ENCODE measurements at regions not wholly inside any gene's neighbourhood (a gene's known extent, or its start where the extent isn't known, plus 50 kb on each side); places are given as distances from the start of the nearest gene placed in this dataset.

- H3K4me1 Mint-ChIP-seq = peaks cover 12% of the 10 kb centered on the region
- H3K36me3 Mint-ChIP-seq (ENCODE audit: low read depth) = peaks cover 3% of the 10 kb centered on the region
- DNase-seq = no peak
- H3K4me3 Mint-ChIP-seq = no peak overlapping the region
- H3K27me3 Mint-ChIP-seq = peaks cover 3% of the 10 kb centered on the region
- CTCF ChIA-PET = interaction anchor here (0.7 to 1.4 kb wide), 5 partner anchors 9 to 126 kb away, joined by 3 to 4 read pairs (median 3); no protein-coding TSS in a partner anchor
- H3K9me3 Mint-ChIP-seq = peaks cover 3% of the 10 kb centered on the region
- POLR2A ChIA-PET = no interaction called here
- no peak overlapping the region for H3K27ac Mint-ChIP-seq
These were observed 193.4 kb upstream of the PRDM1 start for GRCh38 chr6:105892577-105893262.

- POLR2A ChIA-PET = no interaction called here
- Mint-ChIP-seq H3K36me3 (ENCODE audit: low read depth) (peaks cover 3% of the 10 kb centered on the region), H3K27me3 (peaks cover 3% of the 10 kb centered on the region), H3K27ac (no peak overlapping the region), H3K4me1 (peaks cover 23% of the 10 kb centered on the region), H3K9me3 (peaks cover 3% of the 10 kb centered on the region), H3K4me3 (no peak overlapping the region)
- CTCF ChIA-PET = interaction anchor here (1.0 to 1.8 kb wide), 2 partner anchors 13 to 42 kb away, joined by 3 to 4 read pairs; no protein-coding TSS in a partner anchor
- DNase-seq = no peak
These were observed 195.5 kb upstream of the PRDM1 start for GRCh38 chr6:105890521-105891244.

- ChIA-PET CTCF (interaction anchor here (1.0 to 1.8 kb wide), 2 partner anchors 12 to 42 kb away, joined by 3 to 4 read pairs; no protein-coding TSS in a partner anchor), POLR2A (no interaction called here)
- H3K27me3 Mint-ChIP-seq = peaks cover 3% of the 10 kb centered on the region
- peaks cover 28% of the 10 kb centered on the region for H3K4me1 Mint-ChIP-seq
- no peak overlapping the region for H3K27ac Mint-ChIP-seq
- H3K9me3 Mint-ChIP-seq = peaks cover 3% of the 10 kb centered on the region
- DNase-seq = no peak
- H3K36me3 Mint-ChIP-seq (ENCODE audit: low read depth) = peaks cover 3% of the 10 kb centered on the region
- no peak overlapping the region for H3K4me3 Mint-ChIP-seq
These were observed 196.2 kb upstream of the PRDM1 start for GRCh38 chr6:105889902-105890301.

- CTCF ChIA-PET = interaction anchor here (1.0 to 1.2 kb wide), 2 partner anchors 13 to 90 kb away, joined by 3 read pairs; no protein-coding TSS in a partner anchor
- Mint-ChIP-seq H3K9me3 (peaks cover 3% of the 10 kb centered on the region), H3K27me3 (no peaks in the 10 kb centered on the region), H3K36me3 (ENCODE audit: low read depth) (no peaks in the 10 kb centered on the region), H3K4me3 (no peak overlapping the region), H3K4me1 (peaks cover 19% of the 10 kb centered on the region), H3K27ac (no peak overlapping the region)
- POLR2A ChIA-PET = no interaction called here
- no peak for DNase-seq
These were observed 199.2 kb upstream of the PRDM1 start for GRCh38 chr6:105886814-105887544.

- Mint-ChIP-seq H3K27me3 (peaks cover 5% of the 10 kb centered on the region), H3K4me3 (no peak overlapping the region), H3K9me3 (peaks cover 3% of the 10 kb centered on the region), H3K36me3 (ENCODE audit: low read depth) (no peaks in the 10 kb centered on the region), H3K27ac (no peak overlapping the region), H3K4me1 (peaks cover 21% of the 10 kb centered on the region)
- no peak for DNase-seq
- ChIA-PET CTCF (interaction anchor here (0.7 to 1.2 kb wide), 2 partner anchors 14 to 20 kb away, joined by 3 read pairs; no protein-coding TSS in a partner anchor), POLR2A (no interaction called here)
These were observed 199.9 kb upstream of the PRDM1 start for GRCh38 chr6:105886066-105886813.

- Mint-ChIP-seq H3K4me3 (no peak overlapping the region), H3K36me3 (ENCODE audit: low read depth) (no peaks in the 10 kb centered on the region), H3K4me1 (peaks cover 36% of the 10 kb centered on the region), H3K9me3 (no peaks in the 10 kb centered on the region), H3K27me3 (peaks cover 13% of the 10 kb centered on the region), H3K27ac (peak overlapping the region; percentile 37)
- DNase-seq = no peak
- POLR2A ChIA-PET = no interaction called here
- CTCF ChIA-PET = interaction anchor here (1.1 to 1.5 kb wide), 3 partner anchors 14 to 233 kb away, joined by 3 to 4 read pairs (median 3); no protein-coding TSS in a partner anchor
These were observed 201.7 kb upstream of the PRDM1 start for GRCh38 chr6:105884426-105884825.

GRCh38 chr6:105884011-105884410, 202.1 kb upstream of the PRDM1 start:
- ChIA-PET POLR2A (no interaction called here), CTCF (interaction anchor here (0.7 to 1.9 kb wide), 8 partner anchors 9 to 233 kb away, joined by 3 to 5 read pairs (median 4); no protein-coding TSS in a partner anchor)
- peaks cover 39% of the 10 kb centered on the region for H3K4me1 Mint-ChIP-seq

GRCh38 chr6:105882828-105883227, 203.3 kb upstream of the PRDM1 start:
- CTCF ChIA-PET = interaction anchor here (0.6 to 1.9 kb wide), 9 partner anchors 9 to 136 kb away, joined by 3 to 5 read pairs (median 3); no protein-coding TSS in a partner anchor
- no peak for DNase-seq
- Mint-ChIP-seq H3K27me3 (peaks cover 13% of the 10 kb centered on the region), H3K4me3 (no peak overlapping the region), H3K9me3 (peaks cover under 1% of the 10 kb centered on the region), H3K27ac (no peak overlapping the region), H3K36me3 (ENCODE audit: low read depth) (no peaks in the 10 kb centered on the region), H3K4me1 (peaks cover 41% of the 10 kb centered on the region)
- POLR2A ChIA-PET = no interaction called here

More at GRCh38 chr6:105884011-105884410, 202.1 kb upstream of the PRDM1 start:
- peaks cover 13% of the 10 kb centered on the region for H3K27me3 Mint-ChIP-seq
- DNase-seq = no peak
- no peaks in the 10 kb centered on the region for H3K36me3 Mint-ChIP-seq (ENCODE audit: low read depth)
- peak overlapping the region; percentile 37 for H3K27ac Mint-ChIP-seq
- no peaks in the 10 kb centered on the region for H3K9me3 Mint-ChIP-seq
- no peak overlapping the region for H3K4me3 Mint-ChIP-seq

- no peak for DNase-seq
- ChIA-PET POLR2A (no interaction called here), CTCF (interaction anchor here (0.6 to 1.9 kb wide), 6 partner anchors 13 to 137 kb away, joined by 3 to 5 read pairs (median 4); no protein-coding TSS in a partner anchor)
- H3K4me3 Mint-ChIP-seq = no peak overlapping the region
- no peak overlapping the region for H3K27ac Mint-ChIP-seq
- H3K27me3 Mint-ChIP-seq = peaks cover 13% of the 10 kb centered on the region
- peaks cover 39% of the 10 kb centered on the region for H3K4me1 Mint-ChIP-seq
- H3K9me3 Mint-ChIP-seq = peaks cover 3% of the 10 kb centered on the region
- peaks cover 2% of the 10 kb centered on the region for H3K36me3 Mint-ChIP-seq (ENCODE audit: low read depth)
These were observed 203.9 kb upstream of the PRDM1 start for GRCh38 chr6:105882121-105882803.

GRCh38 chr6:105881608-105882007, 204.5 kb upstream of the PRDM1 start:
- Mint-ChIP-seq H3K27me3 (peaks cover 13% of the 10 kb centered on the region), H3K4me1 (peaks cover 34% of the 10 kb centered on the region), H3K27ac (no peak overlapping the region), H3K36me3 (ENCODE audit: low read depth) (peaks cover 2% of the 10 kb centered on the region), H3K4me3 (no peak overlapping the region), H3K9me3 (peaks cover 5% of the 10 kb centered on the region)
- ChIA-PET POLR2A (no interaction called here), CTCF (interaction anchor here (0.7 to 1.3 kb wide), 2 partner anchors 12 to 16 kb away, joined by 3 read pairs; no protein-coding TSS in a partner anchor)
- no peak for DNase-seq

- ChIA-PET POLR2A (no interaction called here), CTCF (interaction anchor here (0.9 kb wide), 1 partner anchor 14 kb away, joined by 3 read pairs; no protein-coding TSS in a partner anchor)
- peaks cover 13% of the 10 kb centered on the region for H3K27me3 Mint-ChIP-seq
- H3K27ac Mint-ChIP-seq = no peak overlapping the region
- peaks cover 10% of the 10 kb centered on the region for H3K9me3 Mint-ChIP-seq
- DNase-seq = no peak
- H3K4me3 Mint-ChIP-seq = peak overlapping the region; percentile 11
- peaks cover 2% of the 10 kb centered on the region for H3K36me3 Mint-ChIP-seq (ENCODE audit: low read depth)
- peaks cover 28% of the 10 kb centered on the region for H3K4me1 Mint-ChIP-seq
These were observed 206.1 kb upstream of the PRDM1 start for GRCh38 chr6:105880030-105880492.
